ENCODE measurements at regions not wholly inside any gene's neighbourhood (a gene's known extent, or its start where the extent isn't known, plus 50 kb on each side); places are given as distances from the start of the nearest gene placed in this dataset.

GRCh38 chr6:169108753-169109152, 144.9 kb downstream of the THBS2 start:
- Histone ChIP-seq H3K9me3 (ENCODE audit: insufficient read depth, low read depth) (no peaks in the 10 kb centered on the region), H3K27ac (no peak overlapping the region), H3K4me3 (no peak overlapping the region), H3K9me2 (ENCODE audit: insufficient read depth) (no peaks in the 10 kb centered on the region; the same call in 1 of the 2 replicates), H3K4me2 (no peak overlapping the region), H3F3A (ENCODE audit: insufficient read depth, low read depth) (no peaks in the 10 kb centered on the region), H3K79me2 (ENCODE audit: low read depth) (no peaks in the 10 kb centered on the region), H2AFZ (no peak overlapping the region), H3K36me3 (ENCODE audit: low read depth) (no peaks in the 10 kb centered on the region), H4K20me1 (ENCODE audit: insufficient read depth) (no peaks in the 10 kb centered on the region), H3K4me1 (replicated peaks; ENCODE audit: insufficient read depth) (no peaks in the 10 kb centered on the region), H3K27me3 (ENCODE audit: insufficient read depth, low read depth) (peaks cover 10% of the 10 kb centered on the region; the same call in 1 of the 2 replicates)
- no TSS peak for BruUV-seq (replicated peaks)
- no peak for DNase-seq
- POLR2A ChIA-PET (ENCODE audit: unreplicated experiment) = no interaction called here
- CTCF ChIA-PET = no interaction called here
- TF ChIP-seq CTCF (conservative IDR thresholded peaks at IDR 0.05) (no peak), EZH2 (IDR thresholded peaks at IDR 0.05; ENCODE audit: low read depth) (no peak)
- intact Hi-C loops (cut with micrococcal nuclease; ENCODE audit: unreplicated experiment) = no loop called here

- H3K27me3 ChIP-seq (ENCODE audit: insufficient read depth, low read depth) = no peaks in the 10 kb centered on the region; the same call in 1 of the 2 replicates
- no peaks in the 10 kb centered on the region for H3F3A ChIP-seq (ENCODE audit: insufficient read depth, low read depth)
- no peaks in the 10 kb centered on the region for H3K9me2 ChIP-seq (ENCODE audit: insufficient read depth)
- H3K79me2 ChIP-seq (ENCODE audit: low read depth) = no peaks in the 10 kb centered on the region
- H3K4me3 ChIP-seq = no peak overlapping the region
- no peaks in the 10 kb centered on the region for H3K9me3 ChIP-seq (ENCODE audit: insufficient read depth, low read depth)
- POLR2A ChIA-PET (ENCODE audit: unreplicated experiment) = no interaction called here
- no peaks in the 10 kb centered on the region for H4K20me1 ChIP-seq (ENCODE audit: insufficient read depth)
- H3K4me1 ChIP-seq (replicated peaks; ENCODE audit: insufficient read depth) = no peaks in the 10 kb centered on the region
- CTCF ChIA-PET = no interaction called here
- TF ChIP-seq EZH2 (IDR thresholded peaks at IDR 0.05; ENCODE audit: low read depth) (no peak), CTCF (conservative IDR thresholded peaks at IDR 0.05) (no peak)
- intact Hi-C loops (cut with micrococcal nuclease; ENCODE audit: unreplicated experiment) = no loop called here
- no peak overlapping the region for H3K4me2 ChIP-seq
- no peaks in the 10 kb centered on the region for H3K36me3 ChIP-seq (ENCODE audit: low read depth)
- H3K27ac ChIP-seq = no peak overlapping the region
- no peak overlapping the region for H2AFZ ChIP-seq
- no peak for DNase-seq
- no TSS peak for BruUV-seq (replicated peaks)
Measured at GRCh38 chr6:169106176-169106575, 147.5 kb downstream of the THBS2 start.

- Histone ChIP-seq H3K79me2 (ENCODE audit: low read depth) (no peaks in the 10 kb centered on the region), H3K4me1 (replicated peaks; ENCODE audit: insufficient read depth) (no peaks in the 10 kb centered on the region), H2AFZ (no peak overlapping the region), H3K4me2 (no peak overlapping the region), H3K9me2 (ENCODE audit: insufficient read depth) (no peaks in the 10 kb centered on the region), H3K9me3 (ENCODE audit: insufficient read depth, low read depth) (no peaks in the 10 kb centered on the region), H4K20me1 (ENCODE audit: insufficient read depth) (no peaks in the 10 kb centered on the region), H3K27ac (no peak overlapping the region), H3K4me3 (no peak overlapping the region), H3K27me3 (ENCODE audit: insufficient read depth, low read depth) (no peaks in the 10 kb centered on the region), H3K36me3 (ENCODE audit: low read depth) (no peaks in the 10 kb centered on the region), H3F3A (ENCODE audit: insufficient read depth, low read depth) (no peaks in the 10 kb centered on the region)
- TF ChIP-seq EZH2 (IDR thresholded peaks at IDR 0.05; ENCODE audit: low read depth) = no peak
- no peak for TF ChIP-seq CTCF (conservative IDR thresholded peaks at IDR 0.05)
- ChIA-PET POLR2A (ENCODE audit: unreplicated experiment) (no interaction called here), CTCF (no interaction called here)
- no TSS peak for BruUV-seq (replicated peaks)
- DNase-seq = no peak
- intact Hi-C loops (cut with micrococcal nuclease; ENCODE audit: unreplicated experiment) = no loop called here
Measured at GRCh38 chr6:169101981-169102380, 151.7 kb downstream of the THBS2 start.
